H1 (cell line): ENCODE measurements at regions not wholly inside any gene's neighbourhood (a gene's known extent, or its start where the extent isn't known, plus 50 kb on each side); places are given as distances from the start of the nearest gene placed in this dataset.
"Not testable (repeated sequence)": the region's sequence is repeated elsewhere in the genome, so short reads cannot be mapped to it uniquely, and the experiment has no call there.

Experiments used
- CTCF ChIA-PET: fragments of 300-600 bp; sonication (Branson Sonifier 250); formaldehyde crosslinking; loops from one replicate; lab custom pipeline; 2021; ENCODE audit not compliant: partially characterized antibody; lab: Charles Lee
- POLR2A ChIA-PET: fragments of 300-600 bp; sonication (Branson Sonifier 250); formaldehyde crosslinking; loops from one replicate; lab custom pipeline; 2021; ENCODE audit warnings: inconsistent platforms; ENCODE audit not compliant: partially characterized antibody; lab: Charles Lee
- DNase-seq, 2 experiments: peaks; one replicate each; pipeline versions ENCODE4 v3.0.0 to v3.0.0-alpha.2; 2010 to 2022; ENCODE audit warnings: low spot score in 2 of 2, low read depth in 1 of 2, mixed read lengths in 1 of 2
- FAIRE-seq: peaks from 2 replicates; lab custom pipeline; 2011; peaks lifted over from hg19 to GRCh38; lab: Jason Lieb, UNC
- H2AFZ ChIP-seq: 2 replicates; pipeline ENCODE4 v1.8.1; 2012; ENCODE audit warnings: low read length, inconsistent platforms
- H2AK5ac ChIP-seq: 2 replicates; pipeline ENCODE4 v1.6.1; 2013; ENCODE audit warnings: low read depth, low read length
- H2BK120ac ChIP-seq: replicated peaks from 2 replicates; pipeline ENCODE3; 2013; ENCODE audit warnings: low read depth, low read length, inconsistent platforms
- H2BK12ac ChIP-seq: 2 replicates; pipeline ENCODE4 v1.6.1; 2013; ENCODE audit warnings: low read depth, low read length
- H2BK15ac ChIP-seq: 2 replicates; pipeline ENCODE4 v1.6.1; 2013; ENCODE audit warnings: low read length
- H2BK20ac ChIP-seq: 2 replicates; pipeline ENCODE4 v1.6.1; 2013; ENCODE audit warnings: low read length
- H2BK5ac ChIP-seq: 2 replicates; pipeline ENCODE4 v1.6.1; 2013; ENCODE audit warnings: low read depth, low read length
- H3K14ac ChIP-seq: 2 replicates; pipeline ENCODE4 v1.6.1; 2013; ENCODE audit warnings: inconsistent platforms; ENCODE audit not compliant: insufficient read length
- H3K18ac ChIP-seq: 2 replicates; pipeline ENCODE4 v1.6.1; 2013; ENCODE audit warnings: low read length; ENCODE audit errors: extremely low read depth
- H3K23ac ChIP-seq: 2 replicates; pipeline ENCODE4 v1.6.1; 2013; ENCODE audit warnings: inconsistent platforms; ENCODE audit not compliant: insufficient read length
- H3K23me2 ChIP-seq: 2 replicates; pipeline ENCODE4 v1.6.1; 2013; ENCODE audit warnings: low read depth, low read length
- H3K27ac ChIP-seq: 2 replicates; pipeline ENCODE4 v1.6.1; 2011; ENCODE audit warnings: low read depth, low read length, inconsistent platforms
- H3K27me3 ChIP-seq, 4 experiments: replicated peaks in 1 of 4; 1 replicate in 1 of 4; 2 replicates in 3 of 4; pipeline versions ENCODE4 v1.6.1 to v1.8.1; 2011 to 2013; ENCODE audit warnings: low read length in 3 of 4, mild to moderate bottlenecking in 3 of 4, inconsistent platforms in 2 of 4, mixed read lengths in 2 of 4, moderate library complexity in 1 of 4; ENCODE audit not compliant: control insufficient read depth in 3 of 4, insufficient read depth in 3 of 4; ENCODE audit errors: extremely low read depth in 1 of 4
- H3K36me3 ChIP-seq, 4 experiments: 2 replicates each; pipeline versions ENCODE4 v1.6.1 to v1.8.1; 2011 to 2013; ENCODE audit warnings: mild to moderate bottlenecking in 4 of 4, low read length in 3 of 4, moderate library complexity in 2 of 4, control low read depth in 1 of 4, inconsistent platforms in 1 of 4; ENCODE audit not compliant: insufficient read depth in 4 of 4, control insufficient read depth in 2 of 4
- H3K4ac ChIP-seq: replicated peaks from 2 replicates; pipeline ENCODE3; 2013; ENCODE audit warnings: low read length, low read depth, mixed read lengths, inconsistent platforms; ENCODE audit not compliant: insufficient read length
- H3K4me1 ChIP-seq, 4 experiments: replicated peaks in 1 of 4; 1 replicate in 1 of 4; 2 replicates in 3 of 4; pipeline versions ENCODE4 v1.6.1 to v1.8.1; 2011 to 2013; ENCODE audit warnings: low read length in 3 of 4, inconsistent platforms in 2 of 4, mixed read lengths in 1 of 4; ENCODE audit not compliant: insufficient read depth in 4 of 4, control insufficient read depth in 3 of 4
- H3K4me2 ChIP-seq, 2 experiments: 2 replicates each; pipeline versions ENCODE4 v1.6.1 to v1.8.1; 2011 to 2013; ENCODE audit warnings: low read depth in 2 of 2, low read length in 2 of 2, control low read depth in 1 of 2, inconsistent platforms in 1 of 2, mild to moderate bottlenecking in 1 of 2; ENCODE audit not compliant: insufficient read depth in 1 of 2
- H3K4me3 ChIP-seq, 4 experiments: fragments of 200-600, 300-600 bp in 1 of 4; sonication (generic), shearing (Covaris generic), sonication (Bioruptor Twin) in 1 of 4; 2 replicates each; pipeline versions ENCODE4 v1.5.1 to v1.8.1; 2011 to 2016; ENCODE audit warnings: low read length in 4 of 4, low read depth in 3 of 4, control low read depth in 2 of 4, inconsistent platforms in 2 of 4, mild to moderate bottlenecking in 2 of 4, mixed read lengths in 1 of 4, moderate library complexity in 1 of 4; ENCODE audit not compliant: insufficient read depth in 2 of 4; ENCODE audit errors: extremely low read depth in 1 of 4
- H3K56ac ChIP-seq: replicated peaks from 2 replicates; pipeline ENCODE3; 2013; ENCODE audit warnings: low read depth, mild to moderate bottlenecking, mixed read lengths, low read length, inconsistent platforms; ENCODE audit not compliant: insufficient read length
- H3K79me1 ChIP-seq: 2 replicates; pipeline ENCODE4 v1.6.1; 2013; ENCODE audit warnings: low read depth, low read length, control low read depth
- H3K79me2 ChIP-seq, 2 experiments: 2 replicates each; pipeline versions ENCODE4 v1.6.1 to v1.8.1; 2012 to 2013; ENCODE audit warnings: low read length in 2 of 2, mild to moderate bottlenecking in 2 of 2, inconsistent platforms in 1 of 2; ENCODE audit not compliant: insufficient read depth in 2 of 2, control insufficient read depth in 1 of 2
- H3K9ac ChIP-seq, 4 experiments: replicated peaks in 1 of 4; 1 replicate in 1 of 4; 2 replicates in 3 of 4; pipeline versions ENCODE4 v1.6.1 to v1.8.1; 2011 to 2013; ENCODE audit warnings: low read depth in 3 of 4, low read length in 3 of 4, control low read depth in 2 of 4, mild to moderate bottlenecking in 2 of 4, moderate library complexity in 2 of 4, inconsistent platforms in 1 of 4; ENCODE audit errors: extremely low read depth in 1 of 4
- H3K9me3 ChIP-seq, 2 experiments: 2 replicates each; pipeline versions ENCODE4 v1.6.1 to v1.8.1; 2012 to 2013; ENCODE audit warnings: mild to moderate bottlenecking in 2 of 2, moderate library complexity in 2 of 2, control low read depth in 1 of 2, inconsistent platforms in 1 of 2, low read depth in 1 of 2, low read length in 1 of 2, mixed read lengths in 1 of 2; ENCODE audit not compliant: insufficient read depth in 2 of 2
- H4K20me1 ChIP-seq, 2 experiments: replicated peaks in 1 of 2; 2 replicates each; pipeline versions ENCODE3 to v1.8.1; 2011 to 2013; ENCODE audit warnings: inconsistent platforms in 2 of 2, low read length in 2 of 2, mild to moderate bottlenecking in 1 of 2; ENCODE audit not compliant: insufficient read depth in 2 of 2, control insufficient read depth in 1 of 2
- H4K5ac ChIP-seq: 2 replicates; pipeline ENCODE4 v1.6.1; 2013; ENCODE audit warnings: low read length, low read depth, mixed read lengths, inconsistent platforms; ENCODE audit not compliant: insufficient read length
- H4K8ac ChIP-seq: 2 replicates; pipeline ENCODE4 v1.8.0; 2013; ENCODE audit warnings: mild to moderate bottlenecking, moderate library complexity, low read length, inconsistent platforms; ENCODE audit not compliant: insufficient read depth; ENCODE audit errors: extremely low read depth
- H4K91ac ChIP-seq: replicated peaks from 2 replicates; pipeline ENCODE3; 2013; ENCODE audit warnings: low read length, mixed read lengths, inconsistent platforms; ENCODE audit not compliant: insufficient read length
- WGBS, 2 experiments: shearing (Covaris generic) in 1 of 2; methylation state at CpG; one replicate each; pipeline versions ENCODE4 v1.1.6 to v1.1.7; 2013 to 2015; ENCODE audit warnings: low lambda C conversion rate in 2 of 2, mixed read lengths in 2 of 2, inconsistent platforms in 1 of 2, low coverage in 1 of 2, missing lambda C conversion rate in 1 of 2; ENCODE audit not compliant: insufficient replicate concordance in 2 of 2, insufficient coverage in 1 of 2, insufficient read length in 1 of 2; ENCODE audit errors: extremely low coverage in 1 of 2, missing lambda C conversion rate in 1 of 2; 5-methylcytosine and 5-hydroxymethylcytosine counted together

DNA sequence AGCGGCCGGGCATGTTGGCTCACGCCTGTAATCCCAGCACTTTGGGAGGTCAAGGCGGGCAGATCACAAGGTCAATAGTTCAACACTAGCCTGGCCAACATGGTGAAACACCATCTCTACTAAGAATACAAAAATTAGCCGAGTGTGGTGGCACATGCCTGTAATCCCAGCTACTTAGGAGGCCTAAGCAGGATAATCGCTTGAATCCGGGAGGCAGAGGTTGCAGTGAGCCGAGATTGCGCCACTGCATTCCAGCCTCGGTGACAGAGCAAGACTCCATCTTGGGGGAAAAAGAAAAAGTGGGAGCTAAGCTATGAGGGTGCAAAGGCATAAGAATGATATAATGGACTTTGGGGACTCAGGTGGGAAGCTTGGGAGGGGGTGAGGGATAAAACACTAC, 55.9 kb upstream of the SLC2A1 start:
- not testable (repeated sequence) for H3K9me3 ChIP-seq, H3K79me1 ChIP-seq, H3K36me3 ChIP-seq, H4K91ac ChIP-seq, H3K23me2 ChIP-seq, H2BK5ac ChIP-seq, FAIRE-seq, H2BK20ac ChIP-seq, H3K4ac ChIP-seq, H3K18ac ChIP-seq, H3K14ac ChIP-seq, H3K79me2 ChIP-seq, H3K27ac ChIP-seq, H3K4me1 ChIP-seq, H3K9ac ChIP-seq, H2AK5ac ChIP-seq, H2BK15ac ChIP-seq, H4K8ac ChIP-seq, H4K5ac ChIP-seq, H3K4me3 ChIP-seq, H3K56ac ChIP-seq, H3K4me2 ChIP-seq, H3K27me3 ChIP-seq, H4K20me1 ChIP-seq, DNase-seq, H3K23ac ChIP-seq, H2BK12ac ChIP-seq, H2BK120ac ChIP-seq, H2AFZ ChIP-seq
- ChIA-PET POLR2A (interaction anchor here (1.2 kb wide), 1 partner anchor 90 kb away, joined by 4 read pairs; no protein-coding TSS in a partner anchor), CTCF (interaction anchor here (1.1 to 1.2 kb wide), 2 partner anchors 10 to 59 kb away, joined by 4 read pairs; no protein-coding TSS in a partner anchor)
- 99% methylated on average over 10 of the region's 10 CpGs; no CpG with 5 or more reads in 1 of the 2 experiments for WGBS, 2 experiments
